ENCODE measurements at regions not wholly inside any gene's neighbourhood (a gene's known extent, or its start where the extent isn't known, plus 50 kb on each side); places are given as distances from the start of the nearest gene placed in this dataset.
"Not testable (repeated sequence)": the region's sequence is repeated elsewhere in the genome, so short reads cannot be mapped to it uniquely, and the experiment has no call there.

DNA sequence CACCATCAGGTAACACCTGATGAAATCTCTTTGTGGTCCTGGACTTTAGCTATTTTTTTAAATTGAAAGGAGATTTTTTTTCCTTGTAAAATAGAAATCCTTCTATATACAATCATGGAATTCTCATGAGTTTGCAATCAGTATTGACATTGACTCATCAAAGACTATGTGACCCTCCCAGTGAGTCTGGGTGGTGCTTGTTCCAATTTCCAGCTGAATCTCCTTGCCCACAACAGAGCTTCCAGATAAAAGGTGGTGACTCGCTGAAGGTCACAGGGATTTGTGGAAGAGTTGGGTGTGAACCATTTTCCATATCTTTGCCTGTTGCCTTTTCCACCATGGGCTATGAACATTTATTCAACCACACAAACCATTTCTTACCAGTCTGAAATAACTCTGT is 486.6 kb downstream of the AJAP1 start:
- no peak for DNase-seq (ENCODE audit: low spot score)

DNA sequence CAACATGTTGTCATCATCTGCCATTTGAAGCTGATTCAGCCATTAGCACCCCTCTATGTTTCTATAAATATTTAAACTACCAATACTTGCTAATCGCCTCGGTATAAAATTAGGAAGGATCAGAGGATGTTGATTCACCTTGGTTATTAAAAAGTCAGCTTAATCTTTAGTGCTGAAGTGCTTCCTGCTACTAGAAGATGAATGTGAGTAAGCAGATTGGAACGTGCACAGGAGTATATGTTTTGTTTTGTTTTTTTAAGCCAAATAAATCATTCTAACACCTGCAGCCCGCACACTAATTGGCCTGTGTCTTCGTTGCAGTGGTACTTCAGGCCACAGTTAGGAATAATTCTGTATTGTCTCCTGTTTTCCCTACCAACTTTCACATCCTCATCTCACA is 485.7 kb downstream of the AJAP1 start:
- DNase-seq (ENCODE audit: low spot score), result no peak

DNA sequence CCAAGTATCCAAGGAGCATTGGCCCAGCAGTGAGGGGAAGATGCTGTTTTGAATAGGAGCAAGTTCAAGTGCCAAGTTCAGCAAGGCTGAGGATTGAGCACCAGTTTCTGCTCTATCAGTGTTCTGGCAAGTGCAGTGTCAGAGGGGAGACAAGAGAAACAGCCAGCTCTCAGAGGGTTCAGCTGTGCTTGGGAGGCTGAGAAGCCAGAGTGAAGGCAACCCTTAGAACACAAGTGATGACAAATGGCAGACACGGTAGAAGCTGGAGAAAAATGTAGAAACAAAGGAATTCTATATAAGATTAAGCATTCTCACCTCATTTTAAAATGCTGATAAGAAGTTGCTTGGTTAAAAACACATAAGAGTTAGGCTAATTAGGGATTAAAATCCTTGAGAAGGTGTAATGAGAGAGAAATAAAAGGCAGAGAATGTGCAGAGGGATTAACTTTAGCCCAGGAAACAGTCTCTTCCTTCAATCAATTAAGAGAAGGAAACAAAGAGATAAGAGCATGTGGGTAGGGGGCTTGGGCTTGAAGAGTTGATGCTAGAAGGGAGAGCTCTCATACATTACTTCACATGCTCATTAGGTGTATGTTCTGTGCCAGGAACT is 475.4 kb downstream of the AJAP1 start:
- no peak for DNase-seq (ENCODE audit: low spot score)

DNA sequence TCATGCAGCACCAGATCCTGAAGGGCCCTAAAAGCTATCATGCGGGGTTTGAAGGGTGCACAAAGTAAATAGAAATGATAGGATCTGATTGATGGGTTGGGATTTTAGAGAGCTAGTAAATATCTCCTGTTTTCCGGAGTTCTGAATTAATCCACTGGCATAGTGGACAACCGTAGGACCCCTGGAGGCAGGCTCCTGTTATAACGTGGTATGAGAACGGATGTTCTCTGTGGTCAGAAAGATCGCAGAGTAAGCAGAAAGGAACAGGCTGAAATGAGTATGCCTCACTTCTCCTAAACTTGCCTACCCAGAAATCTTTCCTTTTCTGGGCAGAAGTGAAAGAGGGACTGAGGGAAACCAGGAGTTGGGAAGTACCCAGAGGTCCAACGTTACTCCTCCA is 470.8 kb downstream of the AJAP1 start:
- DNase-seq (ENCODE audit: low spot score), result peak; percentile 4

DNA sequence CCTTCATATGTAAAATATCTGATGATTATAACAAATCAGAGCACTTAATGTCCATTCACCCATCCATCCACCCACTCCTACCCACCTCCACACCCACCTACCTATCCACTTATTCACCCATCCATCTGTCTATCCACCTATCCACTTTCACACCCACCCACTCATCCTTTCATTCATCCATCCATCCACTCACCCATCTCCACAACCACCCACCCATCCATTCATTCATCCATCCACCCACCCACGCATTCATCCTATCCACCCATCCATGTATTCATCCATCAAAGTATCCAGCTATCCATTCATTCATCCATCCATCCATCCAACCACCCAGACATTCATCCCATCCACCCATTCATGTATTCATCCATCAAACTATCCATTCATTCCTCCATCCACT is 466.1 kb downstream of the AJAP1 start:
- DNase-seq (ENCODE audit: low spot score), result no peak

DNA sequence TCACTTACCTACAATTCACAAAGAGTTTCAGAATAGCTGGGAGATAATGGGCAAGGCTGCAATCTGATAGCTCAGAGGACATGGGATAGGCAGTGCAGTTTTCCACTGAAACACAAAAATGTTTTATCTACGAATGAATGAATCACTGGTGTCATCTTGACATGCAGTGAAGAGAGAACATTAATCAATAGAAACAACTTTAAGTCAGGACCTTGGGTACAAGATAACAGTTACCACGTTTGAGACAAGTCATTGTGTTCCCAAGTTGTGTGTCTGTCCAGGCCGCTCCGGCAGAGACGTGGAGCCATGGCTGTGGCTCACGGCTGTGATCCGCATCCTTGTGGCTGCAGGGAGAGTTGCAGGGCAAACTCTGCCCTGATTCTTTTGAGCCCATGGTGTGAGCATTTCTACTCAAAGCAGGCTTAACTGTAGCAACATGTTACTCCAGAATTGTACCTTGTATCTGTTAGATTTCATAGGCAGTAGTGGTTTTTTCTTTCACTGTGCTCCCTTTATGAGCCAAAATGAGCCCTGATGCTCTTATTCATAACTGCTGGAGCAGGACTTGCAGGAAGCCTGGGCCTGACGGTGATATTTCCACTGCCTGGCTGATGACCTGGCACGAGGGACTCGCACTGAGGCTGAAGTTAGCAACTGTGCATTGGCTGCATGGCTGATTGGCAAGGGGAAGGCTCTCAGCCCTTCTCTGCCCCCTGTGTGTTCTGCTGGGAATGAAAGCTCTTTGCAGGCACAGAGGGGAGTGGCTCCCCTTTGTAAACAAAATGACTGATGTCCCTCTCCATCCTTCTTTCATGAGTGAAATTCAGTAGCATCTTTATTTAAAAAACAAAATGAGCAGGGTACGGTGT is 465.2 kb downstream of the AJAP1 start:
- DNase-seq (ENCODE audit: low spot score), result no peak

DNA sequence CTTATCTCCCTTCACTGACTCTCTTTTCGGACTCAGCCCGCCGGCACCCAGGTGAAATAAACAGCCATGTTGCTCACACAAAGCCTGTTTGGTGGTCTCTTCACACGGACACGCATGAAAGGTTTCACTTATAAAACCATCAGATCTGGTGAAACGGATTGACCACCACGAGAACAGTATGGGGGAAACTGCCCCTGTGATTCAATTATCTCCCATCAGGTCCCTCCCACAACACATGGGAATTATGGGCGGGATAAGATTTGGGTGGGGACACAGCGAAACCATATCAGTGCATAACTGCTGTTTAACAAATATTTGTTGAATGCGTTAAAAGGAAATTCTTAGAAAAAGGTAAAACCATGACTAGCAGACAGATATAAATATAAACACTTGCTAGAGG is 464.4 kb downstream of the AJAP1 start:
- not testable (repeated sequence) for DNase-seq (ENCODE audit: low spot score)

DNA sequence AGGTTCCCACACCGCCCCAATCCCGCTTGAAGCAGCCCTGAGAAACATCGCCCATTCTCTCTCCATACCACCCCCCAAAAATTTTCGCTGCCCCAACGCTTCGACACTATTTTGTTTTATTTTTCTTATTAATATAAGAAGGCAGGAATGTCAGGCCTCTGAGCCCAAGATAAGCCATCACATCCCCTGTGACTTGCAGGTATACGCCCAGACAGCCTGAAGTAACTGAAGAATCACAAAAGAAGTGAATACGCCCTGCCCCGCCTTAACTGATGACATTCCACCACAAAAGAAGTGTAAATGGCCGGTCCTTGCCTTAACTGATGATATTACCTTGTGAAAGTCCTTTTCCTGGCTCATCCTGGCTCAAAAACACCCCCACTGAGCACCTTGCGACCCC is 463.9 kb downstream of the AJAP1 start:
- DNase-seq (ENCODE audit: low spot score), result not testable (repeated sequence)

DNA sequence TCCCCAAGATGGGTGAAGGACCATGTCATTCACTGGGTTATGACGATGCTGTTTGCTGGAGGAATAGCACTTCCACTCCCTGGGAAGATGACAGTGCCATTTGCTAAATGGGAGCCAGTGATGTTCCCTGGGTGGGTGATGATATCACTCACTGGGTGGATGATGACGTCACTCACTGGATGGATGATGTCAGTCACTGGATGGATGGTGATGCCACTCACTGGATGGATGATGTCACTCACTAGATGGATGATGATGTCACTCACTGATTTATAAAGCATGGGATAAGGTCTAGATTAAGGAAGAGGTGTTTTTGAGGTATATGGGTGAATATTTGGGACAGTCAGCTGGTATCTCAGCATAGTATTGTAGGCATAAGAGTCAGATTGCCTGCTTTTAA is 457.2 kb downstream of the AJAP1 start:
- DNase-seq (ENCODE audit: low spot score), result no peak

DNA sequence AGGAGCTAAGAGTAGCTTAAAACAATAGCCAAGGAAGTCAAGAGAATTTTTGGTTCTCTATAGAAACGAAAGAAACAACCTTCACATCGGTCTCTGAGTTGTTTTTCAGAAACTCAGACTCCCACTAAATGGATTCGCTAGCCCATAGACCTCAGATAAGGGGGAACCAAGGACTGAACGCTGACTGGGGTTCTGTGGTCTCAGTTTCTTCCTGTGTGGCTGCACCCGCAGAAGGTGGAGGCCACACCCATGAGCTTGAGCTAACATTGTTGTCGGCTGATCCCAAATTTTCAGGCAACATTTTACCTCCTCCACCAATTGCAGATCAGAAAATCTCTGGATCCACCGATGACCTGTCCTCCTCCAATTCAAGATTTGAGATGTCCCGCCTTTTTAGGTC is 456.1 kb downstream of the AJAP1 start:
- no peak for DNase-seq (ENCODE audit: low spot score)

DNA sequence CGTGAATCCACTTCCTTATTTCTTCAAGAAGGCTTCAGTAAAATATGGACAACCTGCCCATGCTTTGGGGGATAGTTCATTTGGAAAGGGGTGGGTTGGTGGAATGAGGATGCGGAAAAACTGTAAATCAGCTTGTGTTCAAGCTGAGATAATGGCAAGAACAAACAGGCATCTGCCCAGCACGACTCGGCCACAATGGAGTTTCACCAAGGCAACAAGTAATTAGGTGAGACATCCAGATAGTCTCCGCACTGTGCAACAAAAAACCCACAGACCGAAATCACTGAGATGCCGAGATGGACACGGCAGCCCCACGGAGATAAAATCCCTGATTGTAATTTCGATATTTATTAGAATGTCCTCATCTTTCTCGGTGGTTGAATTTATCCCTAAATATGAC is 455.2 kb downstream of the AJAP1 start:
- no peak for DNase-seq (ENCODE audit: low spot score)

DNA sequence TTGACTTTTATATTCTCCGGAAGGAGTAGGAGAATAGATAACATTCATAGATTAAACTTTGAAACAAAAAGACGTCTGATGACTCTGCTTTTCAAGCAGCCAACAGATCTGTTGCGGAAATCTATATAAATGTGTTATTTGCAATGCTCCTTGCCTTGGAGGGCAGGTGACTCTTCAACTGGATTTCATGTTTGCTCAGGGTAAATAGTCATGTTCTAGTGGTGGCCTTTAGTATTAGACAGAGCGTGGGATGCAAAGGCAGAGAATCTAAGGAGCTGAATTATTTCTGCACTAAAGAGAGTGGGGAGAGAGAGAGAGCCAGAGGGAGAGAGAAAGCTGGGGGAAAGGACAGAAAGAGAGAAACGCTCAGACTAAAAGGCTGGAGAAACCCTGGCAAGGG is 454.3 kb downstream of the AJAP1 start:
- DNase-seq (ENCODE audit: low spot score), result no peak

DNA sequence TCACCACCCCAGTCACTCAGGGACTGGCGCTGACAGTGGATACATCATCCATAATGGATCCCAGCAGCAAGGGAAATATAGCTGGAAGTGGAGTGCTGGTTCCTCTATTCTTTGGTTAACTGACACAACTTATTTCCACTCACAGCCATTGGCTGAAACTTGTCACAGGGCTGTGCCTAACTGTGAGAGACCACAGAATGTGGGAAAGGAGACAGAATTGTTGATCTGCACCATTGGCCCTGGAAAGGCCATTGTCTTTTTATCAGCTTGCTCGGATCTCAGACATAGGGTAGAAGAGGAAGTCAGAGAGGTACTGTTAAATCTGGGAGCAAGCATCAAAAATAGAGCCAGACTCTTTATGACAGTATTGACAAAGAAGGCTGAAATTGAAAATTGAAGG is 451.3 kb downstream of the AJAP1 start:
- no peak for DNase-seq (ENCODE audit: low spot score)

DNA sequence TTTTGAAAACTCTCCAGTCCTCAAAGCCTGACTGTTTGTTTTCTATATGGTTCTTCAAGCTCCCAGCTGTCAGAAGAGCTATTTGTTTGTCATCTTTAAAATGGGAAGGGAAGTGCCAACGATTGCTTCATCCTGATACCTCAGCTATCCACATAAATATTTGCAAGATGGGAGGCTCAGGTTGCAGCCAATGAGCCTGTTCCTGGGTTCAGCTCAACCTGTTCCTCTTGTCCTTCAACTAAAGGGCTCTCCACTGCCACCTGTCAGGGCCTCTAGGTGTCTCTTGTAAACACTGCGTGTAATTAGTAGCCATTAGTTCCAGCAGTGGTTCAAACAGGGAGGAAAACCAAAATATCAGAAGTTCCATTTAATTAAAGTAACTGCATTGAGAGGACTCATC is 445.1 kb downstream of the AJAP1 start:
- DNase-seq (ENCODE audit: low spot score), result no peak

DNA sequence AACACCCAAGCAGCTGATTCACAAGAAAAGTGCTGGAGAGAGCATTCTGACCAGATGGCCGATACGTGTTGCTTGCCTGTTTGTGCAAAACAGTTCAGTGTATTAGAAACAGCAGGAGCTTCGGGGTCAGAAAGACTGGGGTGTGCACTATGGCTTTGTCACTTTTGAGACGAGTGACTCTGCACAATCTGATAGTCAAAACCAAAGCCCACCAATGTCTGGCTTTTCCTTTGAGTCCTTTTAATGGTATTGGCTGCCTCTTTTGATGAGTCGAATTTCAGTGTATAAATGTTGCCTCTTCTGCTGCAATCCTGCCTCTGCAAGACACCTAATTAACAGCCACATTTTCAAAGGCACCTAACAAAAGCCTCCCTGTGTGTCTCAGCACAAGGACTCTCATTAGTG is 444.6 kb downstream of the AJAP1 start:
- no peak for DNase-seq (ENCODE audit: low spot score)

DNA sequence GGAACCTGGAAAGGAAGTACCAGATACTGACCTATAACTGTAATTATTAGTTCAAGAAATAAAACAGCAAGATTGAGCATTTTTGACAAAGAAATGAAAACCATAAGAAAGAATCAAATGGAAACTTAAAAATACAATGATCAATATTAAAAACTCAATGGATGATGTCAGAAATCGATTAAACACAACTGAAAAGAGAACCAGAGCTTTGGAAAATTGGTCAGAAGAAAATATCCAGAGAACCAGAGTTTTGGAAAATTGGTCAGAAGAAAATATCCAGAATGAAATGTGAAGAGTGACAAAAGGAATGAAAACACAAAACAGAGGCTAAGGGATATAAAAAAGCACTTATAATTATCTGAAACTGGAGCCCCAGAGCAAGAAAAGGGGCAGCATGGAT is 438.6 kb downstream of the AJAP1 start:
- no peak for DNase-seq (ENCODE audit: low spot score)

DNA sequence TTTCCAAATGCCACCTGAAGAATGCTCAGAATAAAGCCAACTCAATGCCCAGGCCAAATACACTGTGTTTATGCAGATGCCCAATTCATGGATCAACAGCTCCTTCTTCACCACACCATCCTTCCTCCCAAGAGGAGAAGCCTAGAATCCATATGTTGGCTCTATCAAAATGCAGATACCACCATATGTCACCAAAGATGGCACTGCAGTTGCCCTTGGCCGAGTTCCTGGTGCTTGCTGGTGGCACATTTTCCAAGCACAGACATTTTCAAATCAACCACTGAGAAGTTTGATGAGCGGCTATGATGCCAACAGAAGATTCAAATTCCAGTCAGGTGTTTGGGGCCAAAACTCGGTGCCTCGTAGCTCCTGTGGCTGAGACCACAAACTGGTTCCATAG is 430.3 kb downstream of the AJAP1 start:
- DNase-seq (ENCODE audit: low spot score), result no peak

DNA sequence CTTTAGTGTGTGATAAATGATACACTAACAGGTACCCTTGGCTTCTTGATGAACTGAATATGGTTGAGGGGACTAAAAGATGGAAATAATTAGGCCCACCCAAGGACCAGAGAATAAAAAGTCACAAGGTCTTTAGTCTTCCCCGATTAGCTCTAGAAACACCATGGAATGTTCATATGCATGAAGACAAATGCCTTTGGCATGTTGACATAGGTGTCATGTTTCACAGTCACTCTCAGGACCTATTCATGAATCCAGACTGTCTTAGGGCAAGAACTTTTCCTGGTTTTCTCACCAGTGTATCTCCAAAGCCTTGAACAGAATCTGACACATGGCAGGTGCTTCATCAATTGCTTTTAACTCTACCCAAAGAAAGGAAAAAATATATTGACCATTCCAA is 412.8 kb downstream of the AJAP1 start:
- DNase-seq (ENCODE audit: low spot score), result no peak

DNA sequence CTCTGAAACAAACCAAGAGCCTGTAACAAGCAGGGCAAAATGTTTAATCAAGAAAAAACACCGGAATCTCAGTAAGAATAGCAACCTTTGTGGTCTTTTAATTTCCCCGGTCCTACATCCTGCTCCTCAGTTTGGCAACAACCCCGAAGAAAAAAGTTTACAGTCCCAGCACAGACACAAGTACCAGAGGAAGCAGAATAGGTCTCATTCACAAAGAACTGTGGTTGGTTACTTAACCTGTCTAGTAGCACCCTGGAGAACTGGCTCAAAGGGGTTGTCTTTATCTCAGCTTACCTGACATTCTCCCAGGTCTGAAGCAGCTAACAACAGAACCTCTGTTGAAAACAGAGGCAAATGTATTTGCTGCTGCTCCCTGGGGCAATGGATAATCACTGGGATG is 399.3 kb downstream of the AJAP1 start:
- no peak for DNase-seq (ENCODE audit: low spot score)

DNA sequence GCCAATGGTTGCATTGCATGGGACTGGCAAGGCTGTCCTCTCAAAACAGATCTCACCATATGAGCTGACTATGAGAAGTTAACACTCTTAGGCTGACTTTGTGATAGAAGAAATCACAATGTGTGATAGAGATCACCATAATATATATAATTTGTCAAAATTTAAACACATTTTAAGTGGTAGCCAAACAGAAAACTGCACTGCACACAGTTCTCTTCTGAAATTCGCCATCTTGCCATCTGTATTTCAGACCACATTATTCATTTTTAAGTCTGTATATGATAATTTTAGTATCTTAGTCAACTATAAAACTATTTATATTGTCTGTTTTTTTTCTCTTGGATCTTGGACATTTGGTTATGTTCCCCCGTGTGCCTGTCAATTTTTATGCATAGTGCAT is 374.7 kb downstream of the AJAP1 start:
- DNase-seq (ENCODE audit: low spot score), result no peak

DNA sequence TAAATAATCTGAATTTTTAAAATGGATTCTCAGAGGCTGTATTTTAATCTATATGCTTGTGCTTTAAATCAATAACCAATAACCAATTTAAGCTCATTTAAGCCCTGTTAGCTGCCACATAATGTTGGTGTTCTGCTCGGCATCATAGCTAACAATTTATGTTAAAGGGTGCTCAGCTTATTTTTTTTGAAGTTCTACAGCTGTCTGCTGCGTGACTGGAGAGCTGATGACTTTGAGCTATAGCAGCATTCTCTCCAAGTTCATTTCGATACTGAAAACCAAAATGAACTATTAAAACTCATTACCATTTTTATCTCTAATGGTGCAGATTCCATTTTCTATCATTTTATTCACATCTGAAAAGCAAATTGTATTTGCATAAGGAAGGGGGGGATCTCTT is 357.8 kb downstream of the AJAP1 start:
- no peak for DNase-seq (ENCODE audit: low spot score)

DNA sequence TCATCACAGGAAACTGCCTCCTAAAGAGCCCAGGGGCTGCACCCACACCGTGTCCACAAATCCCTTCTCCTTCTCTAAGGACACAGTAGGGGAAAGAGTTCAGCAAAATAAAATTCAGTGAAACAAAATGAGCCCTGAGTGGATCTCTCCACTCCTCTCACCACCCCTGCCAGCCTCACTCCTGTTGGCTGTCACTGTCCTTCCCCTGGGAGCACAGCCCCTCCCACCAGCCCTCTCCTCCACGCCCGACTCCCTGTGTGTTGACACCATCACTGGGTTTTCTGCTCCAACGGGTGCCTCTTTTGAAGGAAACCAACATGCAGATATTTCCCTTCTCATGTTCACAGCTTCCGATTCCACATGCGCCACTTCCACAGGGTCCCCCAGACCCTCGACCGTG is 356.2 kb downstream of the AJAP1 start:
- DNase-seq (ENCODE audit: low spot score), result no peak

DNA sequence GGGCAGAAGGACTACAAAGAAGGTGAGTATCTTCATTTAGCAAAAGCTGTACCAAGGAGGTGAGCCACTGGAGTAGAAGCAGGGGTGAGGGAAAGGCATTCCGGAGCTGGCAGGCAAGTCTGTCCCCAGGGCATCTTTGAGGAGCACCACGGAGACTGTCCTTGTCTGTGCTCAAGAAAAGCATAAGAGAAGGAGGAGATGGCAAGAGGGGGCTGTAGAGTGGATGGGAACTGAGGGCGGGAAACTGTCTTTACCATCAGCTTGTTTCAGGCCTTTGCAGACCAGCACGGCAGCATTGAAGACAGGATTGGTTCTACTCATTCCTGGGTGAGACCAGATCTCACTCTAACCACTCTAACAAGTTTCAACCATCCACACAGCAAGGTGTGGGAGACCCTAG is 355.8 kb downstream of the AJAP1 start:
- no peak for DNase-seq (ENCODE audit: low spot score)

Measured in activated CD4-positive, alpha-beta T cell treated with anti-CD3 and anti-CD28 coated beads, Interleukin-2, Interleukin-4, amounts not matched to agents 100 ng/mL and 50 ng/mL, durations not matched to agents 16 hours and 8 hours (primary cell).